ENCODE measurements at regions not wholly inside any gene's neighbourhood (a gene's known extent, or its start where the extent isn't known, plus 50 kb on each side); places are given as distances from the start of the nearest gene placed in this dataset.

DNA sequence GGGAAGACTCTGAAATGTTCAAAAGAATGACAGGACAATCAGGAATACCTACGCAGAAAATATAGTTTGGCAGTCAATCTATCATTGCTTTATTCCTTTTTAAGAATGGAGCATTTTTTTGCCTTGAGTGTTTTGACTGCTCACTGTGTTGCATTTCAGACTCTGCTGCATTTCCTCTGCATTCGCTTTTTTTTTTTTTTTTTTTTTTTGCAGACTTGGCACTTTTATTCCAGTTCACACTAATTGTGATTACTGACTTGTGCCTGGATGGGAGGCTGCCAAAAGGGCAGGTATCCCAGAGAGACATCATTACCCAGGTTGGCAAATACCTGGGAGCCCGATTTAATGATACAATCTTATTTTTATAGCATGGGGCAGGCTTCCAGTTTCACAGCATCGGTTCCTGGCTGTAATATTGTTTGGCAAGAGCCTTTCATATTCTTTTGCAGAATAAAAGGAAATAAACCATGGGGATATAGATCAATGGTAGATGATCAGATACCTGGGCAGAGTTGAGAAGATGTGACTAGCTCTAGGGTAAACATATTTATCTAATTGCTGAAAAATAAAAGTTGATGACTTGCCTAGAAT lies 1132.6 kb downstream of the MAT2B start:
- TF ChIP-seq CTCF (conservative IDR thresholded peaks at IDR 0.05; ENCODE audit: control insufficient read depth, insufficient read depth, low read depth, low read length), result no peak
- no peak overlapping the region for H3K4me3 ChIP-seq (ENCODE audit: control insufficient read depth, low read depth, low read length)
- no peak for DNase-seq (ENCODE audit: low read depth)

DNA sequence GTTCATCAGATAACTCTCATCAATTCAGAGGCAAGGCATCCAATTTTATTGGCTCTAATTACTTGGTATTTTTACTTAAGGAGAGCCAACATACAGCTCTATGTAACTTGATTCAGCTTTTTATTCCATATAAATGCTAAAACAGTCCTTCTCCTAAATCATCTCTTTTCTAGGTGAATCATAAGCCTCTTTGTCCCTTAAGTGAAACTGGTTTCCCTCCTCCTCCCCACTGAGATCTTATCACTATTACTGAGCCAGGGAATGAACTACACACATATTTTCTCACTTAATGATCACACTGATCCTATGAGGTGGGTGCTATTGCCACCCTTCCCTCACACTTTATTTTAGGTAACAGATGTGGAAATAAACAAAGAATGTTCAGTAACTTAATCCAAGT lies 1143.8 kb downstream of the MAT2B start:
- no peak for TF ChIP-seq CTCF (conservative IDR thresholded peaks at IDR 0.05; ENCODE audit: control insufficient read depth, insufficient read depth, low read depth, low read length)
- no peak for DNase-seq (ENCODE audit: low read depth)
- H3K4me3 ChIP-seq (ENCODE audit: control insufficient read depth, low read depth, low read length), result no peak overlapping the region

DNA sequence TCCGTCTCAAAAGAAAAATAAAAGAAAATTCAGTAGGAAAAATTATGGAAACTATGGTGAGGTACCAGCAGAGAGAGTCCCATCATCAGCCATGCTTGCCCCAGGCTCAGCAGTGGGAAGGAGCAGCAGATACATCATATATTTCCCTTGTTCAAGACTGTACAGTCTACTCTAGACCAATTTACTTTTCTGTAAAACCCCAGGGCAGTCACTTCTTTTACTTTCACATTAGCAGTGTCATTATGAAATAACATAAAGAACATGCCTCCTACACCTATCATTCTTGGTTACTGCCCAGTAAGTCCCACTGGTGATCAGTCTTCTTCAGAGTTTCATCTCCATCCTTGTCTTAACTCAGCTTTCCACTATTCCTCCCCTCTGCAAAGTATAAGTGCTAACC lies 1145.0 kb downstream of the MAT2B start:
- TF ChIP-seq CTCF (conservative IDR thresholded peaks at IDR 0.05; ENCODE audit: control insufficient read depth, insufficient read depth, low read depth, low read length), result no peak
- no peak for DNase-seq (ENCODE audit: low read depth)
- H3K4me3 ChIP-seq (ENCODE audit: control insufficient read depth, low read depth, low read length), result no peak overlapping the region

DNA sequence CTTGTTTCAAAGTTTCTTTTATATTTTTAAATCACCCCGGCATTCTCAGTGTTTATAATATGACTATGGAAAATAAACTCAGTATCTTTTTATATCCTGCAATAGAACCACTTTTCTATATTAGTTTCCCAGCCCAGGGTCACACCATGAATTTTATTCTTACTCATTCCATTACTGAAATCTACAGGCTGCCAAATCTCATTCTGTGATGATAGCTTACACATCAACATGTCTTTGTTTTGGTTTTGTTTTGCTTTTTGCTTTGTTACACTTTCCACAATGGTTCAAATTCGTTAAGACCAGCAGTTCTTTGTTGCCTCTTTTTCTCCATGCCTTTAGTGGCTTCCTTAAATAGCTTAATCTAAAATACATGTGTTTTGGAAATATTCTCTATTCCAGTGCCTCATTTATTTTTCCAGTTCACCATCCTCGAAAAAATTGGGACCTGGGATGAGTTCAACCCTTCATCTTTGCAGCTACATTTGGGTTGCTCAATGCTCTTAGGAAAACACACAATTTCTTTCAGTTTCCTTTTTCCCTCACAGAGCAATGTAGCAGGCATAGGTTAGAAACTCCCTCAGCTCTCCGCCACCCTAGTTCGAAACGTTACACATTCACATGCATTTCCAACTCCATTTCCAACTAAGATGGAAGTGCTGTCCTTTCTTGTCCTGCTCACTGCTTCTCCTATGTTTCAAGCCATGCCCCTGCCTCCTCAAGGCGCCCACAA lies 1146.3 kb downstream of the MAT2B start:
- H3K4me3 ChIP-seq (ENCODE audit: control insufficient read depth, low read depth, low read length), result no peak overlapping the region
- no peak for TF ChIP-seq CTCF (conservative IDR thresholded peaks at IDR 0.05; ENCODE audit: control insufficient read depth, insufficient read depth, low read depth, low read length)
- DNase-seq (ENCODE audit: low read depth), result no peak

DNA sequence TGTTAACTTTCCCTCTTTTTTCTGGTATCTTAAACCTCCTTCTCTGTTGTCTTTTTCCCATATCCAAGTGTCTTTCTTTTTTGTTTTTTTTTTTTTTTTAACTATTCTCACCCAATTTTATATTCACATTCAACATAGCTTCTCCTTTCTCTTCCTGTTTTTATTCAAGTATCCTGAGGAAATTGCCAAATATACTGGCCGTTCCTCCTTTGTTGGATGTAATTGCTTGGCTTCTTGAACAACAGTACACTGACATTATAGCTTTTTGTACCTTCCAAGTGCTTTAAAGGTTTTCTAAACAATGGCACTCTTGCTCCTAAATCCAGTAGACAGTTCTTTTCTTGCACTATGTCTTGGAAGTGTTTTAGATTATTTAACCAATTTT lies 1146.8 kb downstream of the MAT2B start:
- H3K4me3 ChIP-seq (ENCODE audit: control insufficient read depth, low read depth, low read length), result no peak overlapping the region
- no peak for DNase-seq (ENCODE audit: low read depth)
- TF ChIP-seq CTCF (conservative IDR thresholded peaks at IDR 0.05; ENCODE audit: control insufficient read depth, insufficient read depth, low read depth, low read length), result no peak

- H3K4me3 ChIP-seq (ENCODE audit: control insufficient read depth, low read depth, low read length), result no peak overlapping the region
- DNase-seq (ENCODE audit: low read depth), result no peak
- TF ChIP-seq CTCF (conservative IDR thresholded peaks at IDR 0.05; ENCODE audit: control insufficient read depth, insufficient read depth, low read depth, low read length), result no peak
These were observed 1158.0 kb downstream of the MAT2B start for GRCh38 chr5:164663198-164663989.
